ENCODE measurements at regions not wholly inside any gene's neighbourhood (a gene's known extent, or its start where the extent isn't known, plus 50 kb on each side); places are given as distances from the start of the nearest gene placed in this dataset.

GRCh38 chr18:46264255-46264654 lies 160.1 kb downstream of the HAUS1 start:
- TF ChIP-seq CTCF (conservative IDR thresholded peaks at IDR 0.05) (no peak), EZH2 (IDR thresholded peaks at IDR 0.05; ENCODE audit: low read depth) (no peak)
